Mucosa of rectum (tissue), 2 donors: ENCODE measurements at regions not wholly inside any gene's neighbourhood (a gene's known extent, or its start where the extent isn't known, plus 50 kb on each side); places are given as distances from the start of the nearest gene placed in this dataset.

Experiments used
- H3K27ac ChIP-seq, 2 donors: one replicate each; pipeline ENCODE4 v1.7.0; 2013; ENCODE audit warnings: inconsistent platforms in 2 of 2, low read depth in 2 of 2, low read length in 2 of 2
- H3K27me3 ChIP-seq, 2 donors: one replicate each; pipeline ENCODE4 v1.7.0; 2013; ENCODE audit warnings: low read length in 2 of 2; ENCODE audit not compliant: control insufficient read depth in 2 of 2, insufficient read depth in 2 of 2
- H3K36me3 ChIP-seq, 2 donors: one replicate each; pipeline ENCODE4 v1.7.0; 2013; ENCODE audit warnings: low read length in 2 of 2; ENCODE audit not compliant: control insufficient read depth in 2 of 2, insufficient read depth in 2 of 2
- H3K4me1 ChIP-seq, 2 donors: one replicate each; pipeline ENCODE4 v1.7.0; 2013; ENCODE audit warnings: low read length in 2 of 2, mild to moderate bottlenecking in 1 of 2; ENCODE audit not compliant: control insufficient read depth in 2 of 2, insufficient read depth in 2 of 2
- H3K4me3 ChIP-seq, 2 donors: one replicate each; pipeline ENCODE4 v1.7.0; 2013; ENCODE audit warnings: low read length in 2 of 2
- H3K9ac ChIP-seq, 2 donors: one replicate each; pipeline ENCODE4 v1.7.0; 2013; ENCODE audit warnings: low read length in 2 of 2, low read depth in 1 of 2, mild to moderate bottlenecking in 1 of 2
- H3K9me3 ChIP-seq, 2 donors: one replicate each; pipeline ENCODE4 v1.7.0; 2013; ENCODE audit warnings: low read length in 2 of 2; ENCODE audit not compliant: control insufficient read depth in 2 of 2
- donor health status: healthy.
- donor health status: Normal muscosa, but diverticular disease.

GRCh38 chr12:58032156-58032555, 90.8 kb downstream of the ATP23 start:
- Histone ChIP-seq H3K27ac (no peak overlapping the region), H3K4me1 (no peaks in the 10 kb centered on the region), H3K27me3 (no peaks in the 10 kb centered on the region), H3K9me3 (peaks cover 0 to 6% of the 10 kb centered on the region in 2 donors), H3K4me3 (no peak overlapping the region), H3K9ac (no peak overlapping the region), H3K36me3 (no peaks in the 10 kb centered on the region)

- no peak overlapping the region for H3K9ac ChIP-seq
- H3K36me3 ChIP-seq = no peaks in the 10 kb centered on the region
- H3K27me3 ChIP-seq = no peaks in the 10 kb centered on the region
- H3K9me3 ChIP-seq = peaks cover 0 to 6% of the 10 kb centered on the region in 2 donors
- no peaks in the 10 kb centered on the region for H3K4me1 ChIP-seq
- H3K27ac ChIP-seq = no peak overlapping the region
- H3K4me3 ChIP-seq = no peak overlapping the region
Observed at GRCh38 chr12:58033831-58034230, 92.5 kb downstream of the ATP23 start.

- no peak overlapping the region for H3K9ac ChIP-seq
- no peak overlapping the region for H3K27ac ChIP-seq
- no peaks in the 10 kb centered on the region for H3K36me3 ChIP-seq
- H3K27me3 ChIP-seq = no peaks in the 10 kb centered on the region
- H3K4me3 ChIP-seq = no peak overlapping the region
- H3K4me1 ChIP-seq = no peaks in the 10 kb centered on the region
- H3K9me3 ChIP-seq = peaks cover 0 to 6% of the 10 kb centered on the region in 2 donors
Observed at GRCh38 chr12:58034311-58034710, 92.9 kb downstream of the ATP23 start.

- no peaks in the 10 kb centered on the region for H3K27me3 ChIP-seq
- no peaks in the 10 kb centered on the region for H3K36me3 ChIP-seq
- peaks cover 0 to 6% of the 10 kb centered on the region in 2 donors for H3K9me3 ChIP-seq
- H3K9ac ChIP-seq = no peak overlapping the region
- H3K27ac ChIP-seq = no peak overlapping the region
- H3K4me3 ChIP-seq = no peak overlapping the region
- no peaks in the 10 kb centered on the region for H3K4me1 ChIP-seq
Observed at GRCh38 chr12:58034712-58035111, 93.3 kb downstream of the ATP23 start.

- no peaks in the 10 kb centered on the region for H3K4me1 ChIP-seq
- no peak overlapping the region for H3K9ac ChIP-seq
- no peaks in the 10 kb centered on the region for H3K27me3 ChIP-seq
- H3K27ac ChIP-seq = no peak overlapping the region
- H3K4me3 ChIP-seq = no peak overlapping the region
- no peaks in the 10 kb centered on the region for H3K9me3 ChIP-seq
- no peaks in the 10 kb centered on the region for H3K36me3 ChIP-seq
Observed at GRCh38 chr12:58041441-58041840, 100.1 kb downstream of the ATP23 start.

GRCh38 chr12:58044966-58045365, 103.6 kb downstream of the ATP23 start:
- Histone ChIP-seq H3K9ac (no peak overlapping the region), H3K27ac (no peak overlapping the region), H3K27me3 (no peaks in the 10 kb centered on the region), H3K36me3 (no peaks in the 10 kb centered on the region), H3K9me3 (no peaks in the 10 kb centered on the region), H3K4me1 (no peaks in the 10 kb centered on the region), H3K4me3 (no peak overlapping the region)

- H3K4me3 ChIP-seq = no peak overlapping the region
- H3K4me1 ChIP-seq = no peaks in the 10 kb centered on the region
- no peaks in the 10 kb centered on the region for H3K9me3 ChIP-seq
Observed at GRCh38 chr12:58046271-58046670, 104.9 kb downstream of the ATP23 start.

GRCh38 chr12:58051378-58051777, 110.0 kb downstream of the ATP23 start:
- no peak overlapping the region for H3K9ac ChIP-seq
- H3K27ac ChIP-seq = no peak overlapping the region
- no peaks in the 10 kb centered on the region for H3K9me3 ChIP-seq
- no peaks in the 10 kb centered on the region for H3K36me3 ChIP-seq
- H3K4me1 ChIP-seq = no peaks in the 10 kb centered on the region
- no peaks in the 10 kb centered on the region for H3K27me3 ChIP-seq
- H3K4me3 ChIP-seq = no peak overlapping the region

More at GRCh38 chr12:58046271-58046670, 104.9 kb downstream of the ATP23 start:
- Histone ChIP-seq H3K36me3 (no peaks in the 10 kb centered on the region), H3K27me3 (no peaks in the 10 kb centered on the region), H3K27ac (no peak overlapping the region), H3K9ac (no peak overlapping the region)

- Histone ChIP-seq H3K4me3 (no peak overlapping the region), H3K27ac (no peak overlapping the region), H3K4me1 (peaks cover 0 to 3% of the 10 kb centered on the region in 2 donors), H3K9ac (no peak overlapping the region), H3K27me3 (no peaks in the 10 kb centered on the region), H3K9me3 (no peaks in the 10 kb centered on the region), H3K36me3 (no peaks in the 10 kb centered on the region)
Observed at GRCh38 chr12:58064666-58065065, 123.3 kb downstream of the ATP23 start.

GRCh38 chr12:58066296-58066695, 124.9 kb downstream of the ATP23 start:
- Histone ChIP-seq H3K36me3 (no peaks in the 10 kb centered on the region), H3K4me1 (peaks cover 0 to 3% of the 10 kb centered on the region in 2 donors), H3K9me3 (no peaks in the 10 kb centered on the region), H3K27me3 (no peaks in the 10 kb centered on the region), H3K9ac (no peak overlapping the region), H3K4me3 (no peak overlapping the region), H3K27ac (no peak overlapping the region)
